ENCODE measurements at regions not wholly inside any gene's neighbourhood (a gene's known extent, or its start where the extent isn't known, plus 50 kb on each side); places are given as distances from the start of the nearest gene placed in this dataset.

DNA sequence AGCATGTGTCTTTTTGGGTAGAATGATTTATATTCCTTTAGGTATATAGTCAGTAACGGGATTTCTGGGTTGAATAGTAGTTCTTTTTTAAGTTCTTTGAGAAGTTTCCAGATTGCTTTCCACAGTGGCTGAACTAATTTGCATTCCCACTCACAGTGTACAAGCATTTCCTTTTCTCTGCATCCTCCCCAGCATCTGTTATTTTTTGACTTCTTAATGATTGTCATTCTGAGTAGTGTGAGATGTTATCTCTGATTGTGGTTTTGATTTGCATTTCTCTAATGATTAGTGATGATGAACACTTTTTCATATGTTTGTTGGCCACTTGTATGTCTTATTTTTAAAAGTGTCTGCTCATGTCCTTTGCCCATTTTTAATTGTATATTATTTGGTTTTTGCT is 337.6 kb downstream of the EFHB start:
- TF ChIP-seq CTCF (IDR thresholded peaks at IDR 0.05) (no peak), EP300 (IDR thresholded peaks at IDR 0.05) (no peak), POLR2AphosphoS5 (IDR thresholded peaks at IDR 0.05) (no peak), POLR2A (IDR thresholded peaks at IDR 0.05; ENCODE audit: low read depth) (no peak)
